ENCODE measurements at regions not wholly inside any gene's neighbourhood (a gene's known extent, or its start where the extent isn't known, plus 50 kb on each side); places are given as distances from the start of the nearest gene placed in this dataset.

- DNase-seq (ENCODE audit: low read depth), result peak; percentile 39
Measured at GRCh38 chr21:38958940-38959691, 153.4 kb downstream of the ETS2 start.

- peak; percentile 40 for DNase-seq (ENCODE audit: low read depth)
Measured at GRCh38 chr21:38958323-38958705, 152.6 kb downstream of the ETS2 start.

- DNase-seq (ENCODE audit: low read depth), result no peak
Measured at GRCh38 chr21:38957575-38958322, 152.0 kb downstream of the ETS2 start.

GRCh38 chr21:38956856-38957571 is 151.3 kb downstream of the ETS2 start:
- DNase-seq (ENCODE audit: low read depth), result no peak

GRCh38 chr21:38956521-38956855 is 150.8 kb downstream of the ETS2 start:
- no peak for DNase-seq (ENCODE audit: low read depth)

- no peak for DNase-seq (ENCODE audit: low read depth)
Measured at GRCh38 chr21:38956007-38956406, 150.3 kb downstream of the ETS2 start.

GRCh38 chr21:38955495-38955894 is 149.8 kb downstream of the ETS2 start:
- DNase-seq (ENCODE audit: low read depth), result peak; percentile 42

- no peak for DNase-seq (ENCODE audit: low read depth)
Measured at GRCh38 chr21:38954588-38955004, 148.9 kb downstream of the ETS2 start.

- no peak for DNase-seq (ENCODE audit: low read depth)
Measured at GRCh38 chr21:38953516-38953915, 147.8 kb downstream of the ETS2 start.

GRCh38 chr21:38952890-38953289 is 147.2 kb downstream of the ETS2 start:
- DNase-seq (ENCODE audit: low read depth), result no peak

- DNase-seq (ENCODE audit: low read depth), result no peak
Measured at GRCh38 chr21:38951095-38951730, 145.5 kb downstream of the ETS2 start.

GRCh38 chr21:38950435-38951094 is 144.8 kb downstream of the ETS2 start:
- DNase-seq (ENCODE audit: low read depth), result no peak

- no peak for DNase-seq (ENCODE audit: low read depth)
Measured at GRCh38 chr21:38949070-38949380, 143.3 kb downstream of the ETS2 start.

- DNase-seq (ENCODE audit: low read depth), result no peak
Measured at GRCh38 chr21:38948377-38949069, 142.8 kb downstream of the ETS2 start.

GRCh38 chr21:38945545-38946245 is 140.0 kb downstream of the ETS2 start:
- DNase-seq (ENCODE audit: low read depth), result no peak

GRCh38 chr21:38944903-38945302 is 139.2 kb downstream of the ETS2 start:
- no peak for DNase-seq (ENCODE audit: low read depth)

GRCh38 chr21:38944402-38944801 is 138.7 kb downstream of the ETS2 start:
- DNase-seq (ENCODE audit: low read depth), result no peak

GRCh38 chr21:38942748-38943211 is 137.1 kb downstream of the ETS2 start:
- no peak for DNase-seq (ENCODE audit: low read depth)

GRCh38 chr21:38938769-38939168 is 133.0 kb downstream of the ETS2 start:
- DNase-seq (ENCODE audit: low read depth), result no peak

- DNase-seq (ENCODE audit: low read depth), result no peak
Measured at GRCh38 chr21:38938343-38938742, 132.6 kb downstream of the ETS2 start.
